ENCODE measurements at regions not wholly inside any gene's neighbourhood (a gene's known extent, or its start where the extent isn't known, plus 50 kb on each side); places are given as distances from the start of the nearest gene placed in this dataset.

DNA sequence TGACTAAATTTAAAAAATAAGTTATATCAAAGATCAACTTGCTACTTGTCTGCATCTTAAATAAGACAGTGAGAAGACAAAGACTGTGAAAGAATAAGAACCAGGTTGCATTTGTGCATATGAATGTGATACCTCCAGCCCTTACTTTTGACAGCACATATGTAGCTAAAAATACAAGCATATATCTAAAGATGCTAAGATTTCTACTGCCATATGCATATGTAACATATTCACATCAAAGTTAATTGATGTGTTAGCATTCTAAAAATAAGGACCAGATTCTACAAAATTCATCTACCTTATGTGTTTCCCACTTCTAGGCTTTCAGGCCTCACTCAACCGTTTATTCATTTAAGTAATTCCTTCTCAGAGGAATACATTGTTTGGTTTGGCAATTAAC lies 1120.3 kb upstream of the LRRTM3 start:
- no peak for TF ChIP-seq POLR2A (IDR thresholded peaks at IDR 0.05)
- TF ChIP-seq, protein P1, sequence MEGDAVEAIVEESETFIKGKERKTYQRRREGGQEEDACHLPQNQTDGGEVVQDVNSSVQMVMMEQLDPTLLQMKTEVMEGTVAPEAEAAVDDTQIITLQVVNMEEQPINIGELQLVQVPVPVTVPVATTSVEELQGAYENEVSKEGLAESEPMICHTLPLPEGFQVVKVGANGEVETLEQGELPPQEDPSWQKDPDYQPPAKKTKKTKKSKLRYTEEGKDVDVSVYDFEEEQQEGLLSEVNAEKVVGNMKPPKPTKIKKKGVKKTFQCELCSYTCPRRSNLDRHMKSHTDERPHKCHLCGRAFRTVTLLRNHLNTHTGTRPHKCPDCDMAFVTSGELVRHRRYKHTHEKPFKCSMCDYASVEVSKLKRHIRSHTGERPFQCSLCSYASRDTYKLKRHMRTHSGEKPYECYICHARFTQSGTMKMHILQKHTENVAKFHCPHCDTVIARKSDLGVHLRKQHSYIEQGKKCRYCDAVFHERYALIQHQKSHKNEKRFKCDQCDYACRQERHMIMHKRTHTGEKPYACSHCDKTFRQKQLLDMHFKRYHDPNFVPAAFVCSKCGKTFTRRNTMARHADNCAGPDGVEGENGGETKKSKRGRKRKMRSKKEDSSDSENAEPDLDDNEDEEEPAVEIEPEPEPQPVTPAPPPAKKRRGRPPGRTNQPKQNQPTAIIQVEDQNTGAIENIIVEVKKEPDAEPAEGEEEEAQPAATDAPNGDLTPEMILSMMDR (IDR thresholded peaks at IDR 0.05): no peak

Measured in esophagus squamous epithelium (tissue), 4 donors.